ENCODE measurements at regions not wholly inside any gene's neighbourhood (a gene's known extent, or its start where the extent isn't known, plus 50 kb on each side); places are given as distances from the start of the nearest gene placed in this dataset.

GRCh38 chr2:117273009-117273671, 541.4 kb upstream of the DDX18 start:
- ChIA-PET POLR2A (no interaction called here), CTCF (no interaction called here)
- DNase-seq (ENCODE audit: extremely low spot score): no peak
- no peak for TF ChIP-seq FOXA1 (IDR thresholded peaks at IDR 0.05)
- TF ChIP-seq LEF1 (IDR thresholded peaks at IDR 0.05; ENCODE audit: borderline replicate concordance): no peak
- no peak for TF ChIP-seq FOXK2 (IDR thresholded peaks at IDR 0.05)
- TF ChIP-seq NFRKB (IDR thresholded peaks at IDR 0.05): no peak
- no peak for TF ChIP-seq ELF4 (IDR thresholded peaks at IDR 0.05)
- no peak for TF ChIP-seq PKNOX1 (IDR thresholded peaks at IDR 0.05)
- TF ChIP-seq ARNT (IDR thresholded peaks at IDR 0.05): no peak
- TF ChIP-seq CTBP1 (IDR thresholded peaks at IDR 0.05; ENCODE audit: borderline replicate concordance): no peak
- no peak for TF ChIP-seq HDGF (IDR thresholded peaks at IDR 0.05; ENCODE audit: borderline replicate concordance)
- TF ChIP-seq SP1 (IDR thresholded peaks at IDR 0.05): no peak
- no peak for TF ChIP-seq BHLHE40 (IDR thresholded peaks at IDR 0.05; ENCODE audit: borderline replicate concordance)
- no peak for TF ChIP-seq TARDBP (IDR thresholded peaks at IDR 0.05)
- no peak for TF ChIP-seq ZNF384 (IDR thresholded peaks at IDR 0.05)
- no peak for TF ChIP-seq L3MBTL2 (conservative IDR thresholded peaks at IDR 0.05)
- TF ChIP-seq SUZ12 (IDR thresholded peaks at IDR 0.05): no peak
- no peak for TF ChIP-seq FOXM1 (IDR thresholded peaks at IDR 0.05; ENCODE audit: borderline replicate concordance)

GRCh38 chr2:117293012-117293411, 521.5 kb upstream of the DDX18 start:
- ChIA-PET CTCF (no interaction called here), POLR2A (no interaction called here)
- TF ChIP-seq PKNOX1 (IDR thresholded peaks at IDR 0.05): no peak
- TF ChIP-seq ZNF384 (IDR thresholded peaks at IDR 0.05): no peak
- TF ChIP-seq TARDBP (IDR thresholded peaks at IDR 0.05): no peak
- no peak for TF ChIP-seq LEF1 (IDR thresholded peaks at IDR 0.05; ENCODE audit: borderline replicate concordance)
- TF ChIP-seq HDGF (IDR thresholded peaks at IDR 0.05; ENCODE audit: borderline replicate concordance): no peak
- no peak for TF ChIP-seq L3MBTL2 (conservative IDR thresholded peaks at IDR 0.05)
- TF ChIP-seq BHLHE40 (IDR thresholded peaks at IDR 0.05; ENCODE audit: borderline replicate concordance): no peak
- TF ChIP-seq FOXK2 (IDR thresholded peaks at IDR 0.05): no peak
- TF ChIP-seq SUZ12 (IDR thresholded peaks at IDR 0.05): no peak
- DNase-seq (ENCODE audit: extremely low spot score): no peak

GRCh38 chr2:117299451-117299850, 515.0 kb upstream of the DDX18 start:
- ChIA-PET CTCF (no interaction called here), POLR2A (no interaction called here)
- DNase-seq (ENCODE audit: extremely low spot score): no peak
- TF ChIP-seq SP1 (IDR thresholded peaks at IDR 0.05) (no peak), TARDBP (IDR thresholded peaks at IDR 0.05) (no peak), ARNT (IDR thresholded peaks at IDR 0.05) (no peak), ZNF384 (IDR thresholded peaks at IDR 0.05) (no peak), BHLHE40 (IDR thresholded peaks at IDR 0.05; ENCODE audit: borderline replicate concordance) (no peak), FOXM1 (IDR thresholded peaks at IDR 0.05; ENCODE audit: borderline replicate concordance) (no peak), CTBP1 (IDR thresholded peaks at IDR 0.05; ENCODE audit: borderline replicate concordance) (no peak), HDGF (IDR thresholded peaks at IDR 0.05; ENCODE audit: borderline replicate concordance) (no peak), NFRKB (IDR thresholded peaks at IDR 0.05) (no peak), FOXA1 (IDR thresholded peaks at IDR 0.05) (no peak), FOXK2 (IDR thresholded peaks at IDR 0.05) (no peak), ELF4 (IDR thresholded peaks at IDR 0.05) (no peak), LEF1 (IDR thresholded peaks at IDR 0.05; ENCODE audit: borderline replicate concordance) (no peak), PKNOX1 (IDR thresholded peaks at IDR 0.05) (no peak), SUZ12 (IDR thresholded peaks at IDR 0.05) (no peak), L3MBTL2 (conservative IDR thresholded peaks at IDR 0.05) (no peak)

- DNase-seq (ENCODE audit: extremely low spot score): no peak
- CTCF ChIA-PET: no interaction called here
- POLR2A ChIA-PET: no interaction called here
- no peak for TF ChIP-seq TARDBP (IDR thresholded peaks at IDR 0.05)
- TF ChIP-seq ARNT (IDR thresholded peaks at IDR 0.05): no peak
- TF ChIP-seq BHLHE40 (IDR thresholded peaks at IDR 0.05; ENCODE audit: borderline replicate concordance): no peak
- no peak for TF ChIP-seq FOXM1 (IDR thresholded peaks at IDR 0.05; ENCODE audit: borderline replicate concordance)
- TF ChIP-seq L3MBTL2 (conservative IDR thresholded peaks at IDR 0.05): no peak
- no peak for TF ChIP-seq SUZ12 (IDR thresholded peaks at IDR 0.05)
- TF ChIP-seq ELF4 (IDR thresholded peaks at IDR 0.05): no peak
- no peak for TF ChIP-seq SP1 (IDR thresholded peaks at IDR 0.05)
- TF ChIP-seq PKNOX1 (IDR thresholded peaks at IDR 0.05): no peak
- no peak for TF ChIP-seq ZNF384 (IDR thresholded peaks at IDR 0.05)
These were observed 505.4 kb upstream of the DDX18 start for GRCh38 chr2:117308861-117309770.

GRCh38 chr2:117321816-117322215, 492.7 kb upstream of the DDX18 start:
- TF ChIP-seq FOXM1 (IDR thresholded peaks at IDR 0.05; ENCODE audit: borderline replicate concordance): no peak
- no peak for TF ChIP-seq ARNT (IDR thresholded peaks at IDR 0.05)
- no peak for TF ChIP-seq NFRKB (IDR thresholded peaks at IDR 0.05)
- no peak for TF ChIP-seq CTBP1 (IDR thresholded peaks at IDR 0.05; ENCODE audit: borderline replicate concordance)
- no peak for TF ChIP-seq FOXA1 (IDR thresholded peaks at IDR 0.05)
- TF ChIP-seq ELF4 (IDR thresholded peaks at IDR 0.05): no peak
- no peak for TF ChIP-seq LEF1 (IDR thresholded peaks at IDR 0.05; ENCODE audit: borderline replicate concordance)
- TF ChIP-seq HDGF (IDR thresholded peaks at IDR 0.05; ENCODE audit: borderline replicate concordance): no peak
- no peak for TF ChIP-seq SP1 (IDR thresholded peaks at IDR 0.05)
- no peak for TF ChIP-seq SUZ12 (IDR thresholded peaks at IDR 0.05)
- TF ChIP-seq ZNF384 (IDR thresholded peaks at IDR 0.05): no peak
- TF ChIP-seq BHLHE40 (IDR thresholded peaks at IDR 0.05; ENCODE audit: borderline replicate concordance): no peak
- ChIA-PET POLR2A (no interaction called here), CTCF (no interaction called here)
- DNase-seq (ENCODE audit: extremely low spot score): no peak

All from HEK293T (cell line).